ENCODE measurements at regions not wholly inside any gene's neighbourhood (a gene's known extent, or its start where the extent isn't known, plus 50 kb on each side); places are given as distances from the start of the nearest gene placed in this dataset.
"Not testable (repeated sequence)": the region's sequence is repeated elsewhere in the genome, so short reads cannot be mapped to it uniquely, and the experiment has no call there.

DNA sequence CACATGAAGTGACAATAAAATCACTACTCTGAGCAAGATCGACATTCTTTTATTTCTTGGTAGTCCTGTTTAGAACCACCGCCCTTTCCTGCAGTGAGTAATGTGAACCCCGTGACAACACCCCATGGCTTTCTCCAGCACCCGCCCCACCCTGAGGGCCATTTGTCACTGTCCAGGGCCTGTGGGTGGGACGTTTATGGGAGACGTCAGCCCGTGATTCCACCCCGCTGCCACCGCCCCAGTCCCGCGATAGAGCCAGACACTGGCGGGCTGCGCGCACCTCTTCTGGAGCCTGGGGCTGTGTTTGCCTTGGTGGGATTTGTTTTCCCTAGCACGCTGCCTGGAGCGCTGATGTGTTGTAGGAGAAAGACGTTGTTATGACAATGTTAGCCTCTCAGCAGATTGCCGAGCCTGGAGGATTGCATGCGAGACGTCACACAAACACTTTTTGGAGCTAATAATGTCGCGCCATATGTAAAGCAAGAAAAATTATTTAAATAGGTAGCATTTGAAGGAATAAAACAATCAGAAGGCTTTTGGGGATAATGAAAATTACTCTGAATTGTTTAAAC lies 263.7 kb downstream of the TEX29 start:
- DNase-seq (ENCODE audit: low read depth in 2 of 3, low spot score in 1 of 3), result no peak

DNA sequence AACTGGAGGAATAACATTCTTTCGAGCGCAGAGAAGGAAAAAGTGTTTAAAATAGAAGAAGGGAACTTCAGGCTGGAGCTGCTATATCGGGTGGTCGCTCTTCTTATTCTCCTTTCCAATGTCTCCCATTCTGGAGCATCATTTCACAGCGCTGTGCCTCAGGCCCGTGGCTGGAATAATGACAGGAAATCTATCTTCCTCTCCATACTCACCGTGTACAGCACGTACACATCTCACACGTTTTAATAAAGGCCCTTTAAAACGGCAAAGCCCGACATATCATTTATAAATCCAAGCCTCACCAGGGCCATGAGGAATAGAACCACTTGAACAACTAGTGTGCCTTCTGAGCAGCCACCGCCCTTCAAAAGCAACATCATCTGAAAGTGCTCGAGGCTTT lies 264.4 kb downstream of the TEX29 start:
- no peak for DNase-seq (ENCODE audit: low read depth in 2 of 3, low spot score in 1 of 3)

DNA sequence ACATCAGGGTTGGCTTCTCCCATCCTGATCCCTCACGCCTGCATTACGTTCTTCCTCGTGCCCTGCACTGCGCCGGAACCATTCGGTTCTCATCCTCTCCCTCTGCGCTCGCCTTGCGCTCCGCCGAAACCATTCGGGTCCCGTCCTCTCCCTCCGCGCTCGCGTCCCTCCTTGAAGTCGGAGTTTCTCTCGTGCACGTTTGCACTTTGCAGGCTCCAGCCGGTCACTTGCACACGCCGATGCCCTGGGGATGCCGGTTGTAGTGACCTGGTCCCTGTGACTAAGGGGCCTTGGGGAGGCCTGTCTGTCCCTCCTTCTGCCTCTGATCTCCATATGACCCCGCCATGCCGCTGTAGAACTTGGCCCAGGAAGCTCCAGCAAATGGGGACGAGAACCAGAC lies 265.8 kb downstream of the TEX29 start:
- no peak for DNase-seq (ENCODE audit: low read depth in 2 of 3, low spot score in 1 of 3)

DNA sequence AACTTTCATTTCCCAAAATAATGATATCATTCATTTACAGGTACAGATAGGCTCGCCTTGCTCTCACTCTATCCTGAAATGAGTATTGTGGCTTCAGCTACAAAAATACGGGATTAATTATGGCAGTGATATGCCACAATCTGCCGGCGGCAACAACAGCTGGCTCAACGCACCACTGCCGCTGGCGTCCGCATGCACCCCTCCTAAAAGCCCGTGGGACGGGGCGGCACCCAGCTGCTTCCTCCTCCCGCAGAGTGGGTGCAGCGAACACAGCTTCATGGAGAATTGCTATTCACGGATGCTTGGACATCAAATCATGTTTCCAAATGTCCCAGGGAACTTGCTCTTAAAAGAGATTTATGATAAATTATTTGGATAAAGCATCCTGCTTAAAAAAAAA lies 266.8 kb downstream of the TEX29 start:
- DNase-seq (ENCODE audit: low read depth in 2 of 3, low spot score in 1 of 3), result no peak

DNA sequence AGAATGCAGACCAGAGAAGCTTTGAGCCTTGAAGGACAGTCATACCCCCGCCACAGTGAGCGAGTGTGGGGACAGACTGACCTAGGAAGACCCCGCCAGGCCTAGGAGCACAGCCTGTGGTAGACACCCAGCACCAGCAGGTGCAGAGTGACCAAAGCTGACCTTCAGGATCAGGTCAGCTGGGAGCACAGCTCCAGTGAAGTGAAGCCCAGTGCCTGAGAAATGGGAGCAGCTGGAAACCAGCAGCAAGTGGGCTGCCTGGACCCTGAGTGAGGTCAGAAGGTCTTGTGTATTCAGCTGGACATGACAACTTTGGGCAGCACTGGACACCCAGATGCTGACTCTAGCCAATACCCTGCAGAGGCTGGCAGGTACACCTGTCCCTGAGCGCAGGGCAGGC lies 268.9 kb downstream of the TEX29 start:
- no peak for DNase-seq (ENCODE audit: low read depth in 2 of 3, low spot score in 1 of 3)

DNA sequence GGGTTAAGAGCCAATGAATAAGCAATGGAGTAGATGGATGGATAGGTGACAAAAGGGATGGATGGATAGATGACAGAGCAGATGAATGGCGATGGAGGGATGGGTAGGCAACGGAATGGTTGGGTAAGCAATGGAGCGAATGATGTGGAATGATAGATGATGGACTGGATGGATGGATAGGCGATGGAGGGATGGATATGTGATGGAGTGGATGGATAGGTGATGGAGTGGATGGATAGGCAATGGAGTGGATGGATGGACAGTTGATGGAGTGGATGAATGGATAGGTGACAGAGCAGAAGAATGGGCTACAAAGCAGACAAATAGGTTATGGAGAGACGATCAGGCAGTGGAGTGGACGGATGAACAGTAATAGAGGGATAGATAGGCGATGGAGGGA lies 269.6 kb downstream of the TEX29 start:
- DNase-seq (ENCODE audit: low read depth in 2 of 3, low spot score in 1 of 3), result no peak

DNA sequence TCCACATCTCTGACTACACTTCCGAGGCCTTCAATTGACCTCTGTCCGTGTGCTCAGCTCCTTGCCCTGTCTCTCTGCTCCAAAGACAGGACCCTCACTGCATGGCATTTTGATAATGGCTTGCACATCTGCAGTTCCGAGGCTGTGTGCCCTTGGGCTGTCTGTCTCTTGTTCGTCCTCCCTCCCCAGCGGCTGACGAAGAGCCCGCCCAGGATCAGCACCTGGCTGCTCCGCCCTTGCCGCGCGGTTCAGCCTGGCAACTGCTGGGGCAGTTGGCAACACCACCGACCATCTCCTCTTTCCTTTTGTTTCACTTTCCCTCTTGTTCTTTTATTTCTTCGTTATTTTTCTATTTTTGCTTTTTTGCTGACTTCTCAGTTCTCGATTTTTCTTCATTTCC lies 270.4 kb downstream of the TEX29 start:
- DNase-seq (ENCODE audit: low read depth in 2 of 3, low spot score in 1 of 3), result no peak

DNA sequence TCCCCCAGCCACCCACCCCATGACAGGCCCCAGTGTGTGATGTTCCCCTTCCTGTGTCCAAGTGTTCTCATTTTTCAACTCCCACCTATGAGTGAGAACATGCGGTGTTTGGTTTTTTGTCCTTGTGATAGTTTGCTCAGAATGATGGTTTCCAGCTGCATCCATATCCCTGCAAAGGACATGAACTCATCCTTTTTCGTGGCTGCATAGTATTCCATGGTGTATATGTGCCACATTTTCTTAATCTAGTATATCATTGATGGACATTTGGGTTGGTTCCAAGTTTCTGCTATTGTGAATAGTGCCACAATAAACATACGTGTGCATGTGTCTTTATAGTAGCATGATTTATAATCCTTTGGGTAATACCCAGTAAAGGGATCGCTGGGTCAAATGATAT lies 273.0 kb downstream of the TEX29 start:
- not testable (repeated sequence) for DNase-seq (ENCODE audit: low read depth in 2 of 3, low spot score in 1 of 3)

DNA sequence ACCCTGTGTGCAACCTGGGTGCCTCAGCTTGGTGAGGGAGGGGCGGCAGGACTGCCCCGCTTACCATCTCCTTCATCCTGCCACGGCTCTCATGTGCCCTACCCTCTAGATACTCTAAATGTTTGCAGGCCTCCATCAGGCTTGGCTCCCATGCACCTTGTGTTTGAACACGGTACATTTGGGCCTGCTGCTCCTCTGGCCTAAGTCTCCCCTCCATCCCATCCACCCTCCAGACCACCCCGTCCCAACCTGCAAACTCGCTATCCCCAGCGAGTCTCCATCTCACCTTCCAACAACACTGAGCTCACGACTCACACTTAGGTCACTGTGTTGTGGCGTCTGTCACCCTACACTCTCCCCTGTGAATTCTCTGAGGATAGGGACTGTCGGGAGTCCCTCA lies 274.2 kb downstream of the TEX29 start:
- DNase-seq (ENCODE audit: low read depth in 2 of 3, low spot score in 1 of 3), result no peak

DNA sequence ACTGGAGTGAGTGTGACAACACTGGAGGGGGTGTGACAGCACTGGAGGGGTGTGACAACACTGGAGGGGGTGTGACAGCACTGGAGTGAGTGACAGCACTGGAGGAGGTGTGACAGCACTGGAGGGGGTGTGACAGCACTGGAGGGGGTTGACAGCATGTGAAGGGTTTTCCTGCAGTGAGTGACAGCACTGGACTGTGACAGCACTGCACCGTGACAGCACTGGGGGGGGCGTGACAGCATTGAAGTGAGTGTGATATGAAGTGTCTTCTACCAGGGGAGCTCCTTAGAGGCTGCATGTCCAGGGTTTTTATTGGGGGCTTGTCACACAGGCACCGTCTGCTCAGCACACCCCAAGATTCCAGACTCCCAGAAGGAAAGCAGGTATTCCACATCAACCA lies 274.8 kb downstream of the TEX29 start:
- DNase-seq (ENCODE audit: low read depth in 2 of 3, low spot score in 1 of 3), result no peak

DNA sequence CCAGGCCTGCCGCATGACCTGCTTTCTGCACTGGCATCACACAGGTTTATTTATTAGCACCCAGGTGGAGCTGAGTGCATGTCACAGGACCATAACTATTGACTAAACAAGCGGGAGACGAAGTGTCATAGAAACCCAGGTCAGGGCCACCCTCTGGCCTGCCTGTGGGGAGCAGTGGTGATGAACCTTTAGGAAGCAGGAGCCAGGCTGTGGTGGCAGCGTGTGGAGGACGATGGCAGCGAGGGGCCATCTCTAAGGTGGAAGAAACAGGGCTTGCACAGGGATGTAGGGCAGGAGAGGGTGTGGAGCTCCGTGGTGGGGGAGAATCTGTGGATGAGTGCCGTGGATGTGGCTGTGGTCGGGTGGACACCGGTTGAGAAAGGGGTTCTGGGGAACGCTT lies 275.3 kb downstream of the TEX29 start:
- no peak for DNase-seq (ENCODE audit: low read depth in 2 of 3, low spot score in 1 of 3)

DNA sequence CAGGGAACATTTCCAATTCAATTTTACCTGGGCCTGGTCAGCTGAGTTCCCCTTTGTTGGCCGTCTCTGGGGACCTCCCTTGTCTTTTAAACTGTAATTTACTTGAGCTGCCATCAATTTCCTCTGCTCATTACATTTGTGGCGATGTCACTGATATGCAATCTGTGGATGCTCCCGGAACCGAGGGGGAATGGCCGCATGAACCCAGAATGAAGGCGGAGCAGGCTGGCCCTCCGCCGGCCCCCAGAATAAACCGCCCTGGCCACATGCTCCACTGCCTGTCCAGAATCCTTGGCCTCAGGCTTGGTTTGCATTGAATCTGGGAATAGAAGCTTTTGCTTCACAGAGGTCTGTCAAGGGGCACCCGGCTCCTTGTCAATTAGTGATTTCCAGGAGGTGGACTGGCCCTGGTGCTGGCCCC lies 276.8 kb downstream of the TEX29 start:
- no peak for DNase-seq (ENCODE audit: low read depth in 2 of 3, low spot score in 1 of 3)

DNA sequence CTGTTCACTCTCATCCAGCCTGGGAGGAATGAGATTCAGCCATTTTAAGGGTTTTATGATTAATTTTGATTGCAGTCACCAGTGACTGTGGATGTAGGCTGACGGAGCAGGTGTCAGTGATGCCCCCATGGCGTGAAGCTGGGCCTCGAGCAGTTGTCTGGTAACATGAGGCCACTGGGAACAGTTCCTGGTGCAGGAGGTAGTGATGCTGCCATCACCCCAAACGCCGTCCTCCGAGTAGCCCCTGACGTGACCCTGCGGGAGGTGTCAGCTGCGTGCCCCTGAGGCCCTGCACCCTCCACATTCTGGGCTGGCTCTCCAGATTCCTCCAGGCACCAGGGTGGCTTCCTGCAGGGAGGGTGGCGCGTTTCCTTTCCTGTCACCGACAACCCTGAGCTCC lies 277.2 kb downstream of the TEX29 start:
- no peak for DNase-seq (ENCODE audit: low read depth in 2 of 3, low spot score in 1 of 3)

DNA sequence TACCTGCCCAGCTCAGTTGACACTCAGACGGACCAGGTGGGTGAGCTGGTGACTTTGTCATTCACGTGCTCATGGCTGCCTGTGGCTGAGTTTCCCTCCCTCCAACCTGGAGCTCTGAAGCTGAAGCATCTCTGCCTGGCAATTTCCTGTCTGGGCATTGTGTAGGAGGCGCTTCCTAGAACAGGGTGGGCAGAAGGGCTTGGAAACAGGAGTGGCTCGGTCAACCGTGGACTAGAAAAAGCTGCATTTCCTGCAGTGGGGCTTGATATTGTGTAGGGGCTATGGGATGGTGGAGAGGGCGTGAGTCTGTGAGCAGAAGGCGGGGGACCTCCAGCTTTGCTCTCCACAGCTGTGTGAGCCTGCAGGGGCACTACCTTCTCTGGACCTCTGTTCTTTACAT lies 278.3 kb downstream of the TEX29 start:
- DNase-seq (ENCODE audit: low read depth in 2 of 3, low spot score in 1 of 3), result no peak

DNA sequence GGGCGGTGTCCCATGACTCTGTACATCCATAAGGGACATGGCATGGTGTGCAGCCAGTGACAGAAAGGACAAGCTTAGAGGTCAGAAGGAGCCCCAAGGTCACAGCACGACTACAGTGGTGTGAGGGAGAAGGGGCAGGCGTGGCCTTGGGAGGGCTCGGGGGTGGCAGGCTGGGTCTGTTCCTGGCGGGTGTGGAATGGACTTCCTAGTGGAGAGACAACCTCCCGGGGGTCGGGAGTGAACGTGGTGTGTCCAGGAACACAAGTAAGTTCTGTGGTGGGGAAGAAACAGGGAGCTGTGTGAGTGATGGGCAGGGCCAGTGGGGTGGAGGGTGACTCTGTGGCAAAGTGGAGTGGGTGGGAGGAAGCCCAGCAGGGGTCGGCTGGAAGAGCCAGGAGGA lies 279.3 kb downstream of the TEX29 start:
- no peak for DNase-seq (ENCODE audit: low read depth in 2 of 3, low spot score in 1 of 3)

DNA sequence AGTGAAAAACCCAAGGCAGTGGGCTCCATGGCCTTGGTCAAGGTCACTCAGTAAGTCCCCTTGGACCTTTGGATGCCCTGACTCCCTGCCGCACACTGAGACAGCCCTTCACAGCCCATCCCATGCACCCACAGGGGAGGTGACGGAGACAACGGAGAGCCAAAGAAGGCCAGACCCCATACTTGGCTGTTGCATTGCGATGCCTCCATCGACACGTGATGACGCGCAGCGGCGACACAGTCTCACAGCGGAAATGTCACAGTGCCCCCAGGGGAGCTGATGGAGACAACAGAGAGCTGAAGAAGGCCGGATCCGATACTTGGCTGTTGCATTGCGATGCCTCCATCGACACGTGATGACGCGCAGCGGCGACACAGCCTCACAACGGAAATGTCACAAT lies 282.4 kb downstream of the TEX29 start:
- no peak for DNase-seq (ENCODE audit: low read depth in 2 of 3, low spot score in 1 of 3)

DNA sequence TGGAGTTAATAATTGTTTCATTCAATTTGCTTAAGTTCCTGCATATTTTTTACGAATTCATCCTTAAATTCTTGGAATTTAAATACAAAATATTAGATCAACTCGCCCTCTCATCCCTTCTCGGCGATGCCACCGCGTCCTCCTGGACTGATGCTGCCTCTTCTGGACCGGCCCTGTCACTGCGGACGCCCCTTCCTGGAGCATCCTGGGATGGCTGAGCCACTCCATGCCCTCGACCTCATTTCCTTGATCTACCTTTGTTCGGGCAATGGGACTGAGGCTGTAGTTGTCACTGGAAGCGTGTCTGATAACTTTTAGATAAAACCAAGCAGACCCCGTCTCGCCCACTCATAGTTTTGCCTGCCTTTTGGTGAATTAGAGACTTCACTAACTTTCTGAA lies 283.7 kb downstream of the TEX29 start:
- no peak for DNase-seq (ENCODE audit: low read depth in 2 of 3, low spot score in 1 of 3)

DNA sequence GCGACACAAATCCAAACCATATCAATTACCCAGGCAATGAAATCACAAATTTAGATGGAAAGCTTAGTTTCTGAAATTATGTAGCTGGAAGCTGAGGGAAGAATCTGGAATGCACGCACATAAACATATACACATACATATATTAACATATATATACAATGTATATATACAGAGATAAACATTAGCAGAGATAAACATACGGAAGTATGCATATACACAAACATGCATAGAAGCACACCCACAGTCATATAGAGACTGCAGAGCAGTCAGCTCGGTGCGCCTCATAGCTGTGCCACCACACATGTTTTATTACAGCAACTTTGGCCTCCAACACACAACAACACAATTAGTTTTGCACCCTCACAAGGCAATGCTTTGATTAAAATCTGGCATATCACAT lies 288.1 kb downstream of the TEX29 start:
- no peak for DNase-seq (ENCODE audit: low read depth in 2 of 3, low spot score in 1 of 3)

DNA sequence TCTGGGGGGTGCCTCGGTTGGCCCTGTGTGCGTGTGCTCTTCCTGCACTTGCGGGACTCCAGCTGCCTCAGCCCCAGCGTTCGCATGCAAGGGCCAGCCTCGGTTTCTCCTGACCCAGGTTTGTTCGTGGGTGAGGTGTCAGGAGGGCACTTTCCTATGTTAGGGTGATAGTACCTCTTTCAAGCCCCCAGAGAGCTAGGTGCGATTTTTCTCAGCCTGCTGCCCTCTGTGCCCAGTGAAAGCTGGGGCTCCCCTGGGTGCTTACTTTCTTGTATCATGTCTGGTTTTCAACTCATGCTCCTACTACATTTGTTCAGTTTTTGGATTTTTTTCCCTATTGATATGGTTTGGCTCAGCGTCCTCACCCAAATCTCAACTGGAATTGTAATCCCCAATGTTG lies 289.2 kb downstream of the TEX29 start:
- DNase-seq (ENCODE audit: low read depth in 2 of 3, low spot score in 1 of 3), result no peak

DNA sequence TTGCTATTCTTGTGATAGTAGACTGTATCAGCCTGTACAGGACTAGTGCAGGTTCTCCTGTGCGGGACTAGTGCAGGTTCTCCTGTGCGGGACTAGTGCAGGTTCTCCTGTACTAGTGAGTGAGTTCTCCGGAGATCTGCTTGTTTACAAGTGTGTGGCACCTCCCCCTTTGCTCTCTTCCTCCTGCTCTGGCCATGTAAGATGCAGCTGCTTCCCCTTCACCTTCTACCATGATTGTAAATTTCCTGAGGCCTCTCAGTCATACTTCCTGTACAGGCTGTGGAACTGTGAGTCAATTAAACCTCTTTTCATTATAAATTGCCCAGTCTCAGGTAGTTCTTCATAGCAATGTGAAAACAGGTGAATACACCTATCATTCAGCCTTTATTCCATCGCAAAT lies 289.6 kb downstream of the TEX29 start:
- DNase-seq (ENCODE audit: low read depth in 2 of 3, low spot score in 1 of 3), result no peak

DNA sequence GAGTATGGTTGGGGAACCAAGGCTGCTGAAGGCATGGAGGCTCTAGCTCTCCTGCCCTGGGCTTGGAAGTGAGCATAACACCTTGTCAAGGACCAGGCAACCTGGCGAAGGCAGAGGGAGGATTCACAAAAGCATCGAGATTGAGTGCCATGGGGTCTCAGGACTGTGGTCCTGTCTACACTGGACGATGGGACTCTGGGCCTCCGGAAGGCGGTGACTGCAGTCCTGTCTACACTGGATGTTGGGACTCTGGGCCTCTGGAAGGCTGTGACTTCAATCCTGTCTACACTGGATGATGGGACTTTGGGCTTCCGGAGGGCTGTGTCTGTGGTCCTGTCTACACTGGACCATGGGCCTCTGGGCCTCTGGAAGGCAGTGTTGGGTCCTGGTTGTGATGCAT lies 290.4 kb downstream of the TEX29 start:
- no peak for DNase-seq (ENCODE audit: low read depth in 2 of 3, low spot score in 1 of 3)

DNA sequence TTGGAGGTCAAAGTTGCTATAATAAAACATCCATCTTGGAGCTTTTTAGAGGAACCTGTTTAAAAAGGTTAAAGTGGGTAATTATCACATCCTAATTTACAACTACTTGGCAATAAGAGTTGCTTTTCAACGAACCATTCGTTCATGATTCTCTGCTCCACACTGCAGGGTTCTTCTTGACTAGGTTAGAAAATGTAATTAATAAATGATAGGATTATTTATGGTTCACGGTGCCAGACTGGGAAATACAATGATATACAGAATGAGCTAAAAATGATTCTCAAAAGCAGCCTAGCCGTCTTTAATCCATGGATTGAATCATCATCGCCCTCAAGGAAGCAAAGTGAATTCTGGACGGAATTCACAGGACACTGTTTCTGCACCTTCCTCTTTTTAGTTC lies 291.2 kb downstream of the TEX29 start:
- no peak for DNase-seq (ENCODE audit: low read depth in 2 of 3, low spot score in 1 of 3)

DNA sequence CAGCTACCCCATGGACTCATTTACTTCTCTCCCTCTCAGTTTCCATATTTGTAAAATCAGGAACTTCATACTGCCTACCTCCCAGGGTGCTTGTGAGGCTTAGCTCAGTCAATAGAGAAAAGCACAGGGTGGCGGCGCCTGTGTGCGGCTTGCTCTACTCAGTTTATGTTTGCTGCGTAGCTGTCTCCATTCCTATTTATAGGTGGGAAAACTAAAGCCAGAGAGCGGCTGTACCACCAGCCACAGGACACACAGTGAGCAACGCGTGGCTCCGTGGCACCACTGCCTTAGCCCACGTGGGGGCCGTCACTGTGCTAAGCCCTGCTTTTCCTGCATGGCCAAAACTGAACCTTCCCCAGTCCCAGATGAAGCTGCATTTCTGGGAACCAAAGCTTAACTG lies 292.4 kb downstream of the TEX29 start:
- no peak for DNase-seq (ENCODE audit: low read depth in 2 of 3, low spot score in 1 of 3)

DNA sequence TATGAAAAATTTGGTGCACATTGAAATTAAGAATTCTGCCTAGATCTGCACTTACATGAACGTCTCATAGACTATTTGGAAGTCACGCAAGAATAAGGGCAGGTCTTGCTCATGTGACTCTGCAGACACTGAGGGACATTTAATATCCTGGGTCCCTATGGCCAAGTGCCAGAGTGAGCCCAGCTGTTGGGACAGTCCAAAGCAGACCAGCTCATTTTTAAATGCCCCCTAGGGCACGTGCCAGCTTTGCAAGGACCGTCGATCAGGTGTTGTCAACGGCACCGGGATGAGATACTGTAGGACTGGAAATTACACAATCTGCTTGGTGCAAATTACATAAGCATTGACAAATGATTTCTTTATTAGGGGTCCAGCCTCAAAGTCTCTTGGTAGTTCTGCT lies 293.6 kb downstream of the TEX29 start:
- no peak for DNase-seq (ENCODE audit: low read depth in 2 of 3, low spot score in 1 of 3)

All from stimulated activated CD4-positive, alpha-beta T cell treated with anti-CD3 and anti-CD28 coated beads, Interleukin-12 subunit alpha, Interleukin-12 subunit beta, amount 100 ng/mL, for 48 hours (primary cell).